HG03565 (cell line): ENCODE measurements at regions not wholly inside any gene's neighbourhood (a gene's known extent, or its start where the extent isn't known, plus 50 kb on each side); places are given as distances from the start of the nearest gene placed in this dataset.

ENCODE experiments used
- ATAC-seq: cut with Tn5 transposase; IDR thresholded peaks from one replicate; pipeline ENCODE4 v1.9.1; 2021; ENCODE audit warnings: mild to moderate bottlenecking, moderate library complexity; ENCODE audit not compliant: unreplicated experiment

- ATAC-seq: no peak
Measured at GRCh38 chr15:95352631-95353187, 977.8 kb upstream of the NR2F2 start.

GRCh38 chr15:95353512-95353911 is 977.0 kb upstream of the NR2F2 start:
- no peak for ATAC-seq

- no peak for ATAC-seq
Measured at GRCh38 chr15:95359966-95360365, 970.5 kb upstream of the NR2F2 start.

GRCh38 chr15:95362306-95362705 is 968.2 kb upstream of the NR2F2 start:
- no peak for ATAC-seq

GRCh38 chr15:95363646-95364045 is 966.9 kb upstream of the NR2F2 start:
- no peak for ATAC-seq

- ATAC-seq: no peak
Measured at GRCh38 chr15:95365511-95366107, 964.9 kb upstream of the NR2F2 start.

GRCh38 chr15:95368191-95368590 is 962.3 kb upstream of the NR2F2 start:
- no peak for ATAC-seq

- no peak for ATAC-seq
Measured at GRCh38 chr15:95368755-95369601, 961.5 kb upstream of the NR2F2 start.

- no peak for ATAC-seq
Measured at GRCh38 chr15:95370291-95370690, 960.2 kb upstream of the NR2F2 start.

- ATAC-seq: no peak
Measured at GRCh38 chr15:95371664-95372063, 958.8 kb upstream of the NR2F2 start.

GRCh38 chr15:95375281-95375680 is 955.2 kb upstream of the NR2F2 start:
- no peak for ATAC-seq

- ATAC-seq: no peak
Measured at GRCh38 chr15:95377258-95377852, 953.1 kb upstream of the NR2F2 start.

GRCh38 chr15:95394186-95395067 is 936.1 kb upstream of the NR2F2 start:
- ATAC-seq: no peak

- ATAC-seq: no peak
Measured at GRCh38 chr15:95400428-95400827, 930.1 kb upstream of the NR2F2 start.

GRCh38 chr15:95401587-95401986 is 928.9 kb upstream of the NR2F2 start:
- ATAC-seq: no peak

- ATAC-seq: no peak
Measured at GRCh38 chr15:95405447-95405846, 925.1 kb upstream of the NR2F2 start.

GRCh38 chr15:95407534-95407933 is 923.0 kb upstream of the NR2F2 start:
- ATAC-seq: no peak

- no peak for ATAC-seq
Measured at GRCh38 chr15:95409211-95409610, 921.3 kb upstream of the NR2F2 start.

GRCh38 chr15:95409626-95410310 is 920.7 kb upstream of the NR2F2 start:
- no peak for ATAC-seq

GRCh38 chr15:95410757-95411156 is 919.7 kb upstream of the NR2F2 start:
- ATAC-seq: no peak
